ENCODE measurements at regions not wholly inside any gene's neighbourhood (a gene's known extent, or its start where the extent isn't known, plus 50 kb on each side); places are given as distances from the start of the nearest gene placed in this dataset.

- TF ChIP-seq POLR2AphosphoS5 (IDR thresholded peaks at IDR 0.05; ENCODE audit: low read depth, low read length), result no peak
- TF ChIP-seq TAF1 (IDR thresholded peaks at IDR 0.05; ENCODE audit: low read depth, low read length), result no peak
Measured at GRCh38 chr7:96484845-96485244, 162.9 kb upstream of the SLC25A13 start.

Data from GM12891 (cell line).